ENCODE measurements at regions not wholly inside any gene's neighbourhood (a gene's known extent, or its start where the extent isn't known, plus 50 kb on each side); places are given as distances from the start of the nearest gene placed in this dataset.

DNA sequence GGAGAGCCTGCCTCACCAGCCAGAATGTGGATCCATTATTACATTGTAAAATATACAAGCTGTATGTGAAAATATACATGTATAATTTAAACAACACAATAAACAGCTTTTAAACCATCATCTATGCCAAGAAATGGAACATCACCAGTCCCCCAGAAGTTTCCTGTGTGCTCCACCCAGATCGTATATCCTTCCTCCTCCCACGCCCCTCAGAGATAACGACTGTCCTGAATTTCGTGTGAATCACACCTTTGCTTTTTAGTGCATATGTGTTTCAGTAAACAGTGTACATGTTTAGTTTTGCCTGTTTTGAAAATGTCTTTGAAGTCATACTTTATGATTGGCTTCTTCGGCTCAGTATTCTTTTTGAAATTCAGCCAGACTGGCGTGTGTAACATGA lies 134.6 kb upstream of the MYO10 start:
- intact Hi-C loops (cut with DNase I) = loop anchor here in 1 of 10 donors (10.0 kb wide), 1 partner anchor 136 kb away; the partner anchor contains the start of gene MYO10
- DNase-seq (no peak), ATAC-seq (peak in 3 of 8 donors; percentile 30 to 67 (median 60))
- H3K27me3 ChIP-seq = no peaks in the 10 kb centered on the region
- H3K27ac ChIP-seq = peak overlapping the region in 2 of 10 donors; percentile 16 to 37
- peaks cover 0 to 30% (median 16%) of the 10 kb centered on the region in 9 donors for H3K4me1 ChIP-seq
- H3K4me3 ChIP-seq = no peak overlapping the region
- TF ChIP-seq, protein P1, sequence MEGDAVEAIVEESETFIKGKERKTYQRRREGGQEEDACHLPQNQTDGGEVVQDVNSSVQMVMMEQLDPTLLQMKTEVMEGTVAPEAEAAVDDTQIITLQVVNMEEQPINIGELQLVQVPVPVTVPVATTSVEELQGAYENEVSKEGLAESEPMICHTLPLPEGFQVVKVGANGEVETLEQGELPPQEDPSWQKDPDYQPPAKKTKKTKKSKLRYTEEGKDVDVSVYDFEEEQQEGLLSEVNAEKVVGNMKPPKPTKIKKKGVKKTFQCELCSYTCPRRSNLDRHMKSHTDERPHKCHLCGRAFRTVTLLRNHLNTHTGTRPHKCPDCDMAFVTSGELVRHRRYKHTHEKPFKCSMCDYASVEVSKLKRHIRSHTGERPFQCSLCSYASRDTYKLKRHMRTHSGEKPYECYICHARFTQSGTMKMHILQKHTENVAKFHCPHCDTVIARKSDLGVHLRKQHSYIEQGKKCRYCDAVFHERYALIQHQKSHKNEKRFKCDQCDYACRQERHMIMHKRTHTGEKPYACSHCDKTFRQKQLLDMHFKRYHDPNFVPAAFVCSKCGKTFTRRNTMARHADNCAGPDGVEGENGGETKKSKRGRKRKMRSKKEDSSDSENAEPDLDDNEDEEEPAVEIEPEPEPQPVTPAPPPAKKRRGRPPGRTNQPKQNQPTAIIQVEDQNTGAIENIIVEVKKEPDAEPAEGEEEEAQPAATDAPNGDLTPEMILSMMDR (IDR thresholded peaks at IDR 0.05) = no peak
- H3K36me3 ChIP-seq = no peaks in the 10 kb centered on the region
- no peaks in the 10 kb centered on the region for H3K9me3 ChIP-seq
- WGBS, 2 donors = 57 to 64% methylated on average over 6 of the region's 6 CpGs

DNA sequence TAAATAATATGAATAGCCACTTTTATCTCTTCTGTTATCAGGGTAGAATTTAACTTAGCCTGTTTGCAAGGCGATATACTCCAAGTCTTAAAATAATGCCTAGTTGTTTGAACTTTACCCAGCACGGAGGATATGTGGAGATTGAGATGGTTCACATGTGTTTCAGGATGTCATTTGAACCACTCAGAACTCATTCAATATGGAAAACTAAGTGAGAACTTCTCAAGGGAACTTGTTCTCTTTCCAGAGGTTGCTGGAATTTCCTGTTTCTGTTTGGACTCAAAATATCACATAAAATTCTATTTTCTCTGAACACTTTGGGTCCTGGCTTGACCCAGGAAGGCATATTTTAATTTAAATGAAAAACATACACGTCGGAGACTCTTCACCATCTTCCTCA lies 139.1 kb upstream of the MYO10 start:
- whole genome bisulfite sequencing, 2 donors = 39 to 46% methylated on average over 4 of the region's 4 CpGs
- no peak overlapping the region for H3K27ac ChIP-seq

DNA sequence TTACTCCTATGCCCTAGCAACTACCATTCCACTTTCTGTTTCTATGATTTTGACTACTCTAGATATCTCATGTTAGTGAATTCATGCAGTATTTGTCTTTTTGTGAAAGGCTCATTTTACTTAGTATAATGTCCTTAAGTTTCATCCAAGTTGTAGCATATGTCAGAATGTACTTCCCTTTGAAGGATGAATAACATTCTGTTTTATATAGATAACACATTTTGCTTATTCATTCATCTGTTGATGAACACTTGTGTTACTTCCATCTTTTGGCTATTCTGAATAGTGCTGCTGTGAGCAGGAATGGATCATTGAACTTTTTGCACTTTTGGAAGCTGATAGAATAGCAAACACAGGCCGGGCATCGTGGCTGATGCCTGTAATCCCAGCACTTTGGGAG lies 140.2 kb upstream of the MYO10 start:
- H3K36me3 ChIP-seq = no peaks in the 10 kb centered on the region
- intact Hi-C loops (cut with DNase I) = loop anchor here in 2 of 10 donors (5.0 to 10.0 kb wide), 3 partner anchors 56 to 141 kb away; partner anchors contain the start of gene MYO10 (in 2 of the 2)
- H3K27ac ChIP-seq = no peak overlapping the region
- no peak for DNase-seq
- TF ChIP-seq, protein P1 (IDR thresholded peaks at IDR 0.05) = no peak
- ATAC-seq = no peak
- H3K9me3 ChIP-seq = no peaks in the 10 kb centered on the region
- no peak overlapping the region for H3K4me3 ChIP-seq
- 92 to 93% methylated on average over 2 of the region's 2 CpGs for WGBS, 2 donors
- H3K27me3 ChIP-seq = no peaks in the 10 kb centered on the region
- peaks cover 0 to 46% (median 11%) of the 10 kb centered on the region in 9 donors for H3K4me1 ChIP-seq

More for the DNA sequence above, 139.1 kb upstream of the MYO10 start:
- intact Hi-C loops (cut with DNase I) = loop anchor here in 2 of 10 donors (5.0 to 10.0 kb wide), 3 partner anchors 57 to 140 kb away; partner anchors contain the start of gene MYO10 (in 2 of the 2)
- Histone ChIP-seq H3K9me3 (no peaks in the 10 kb centered on the region), H3K4me3 (no peak overlapping the region), H3K36me3 (no peaks in the 10 kb centered on the region), H3K27me3 (no peaks in the 10 kb centered on the region), H3K4me1 (peaks cover 0 to 49% (median 14%) of the 10 kb centered on the region in 9 donors)
- TF ChIP-seq, protein P1 (IDR thresholded peaks at IDR 0.05) = no peak
- DNase-seq (no peak), ATAC-seq (no peak)

DNA sequence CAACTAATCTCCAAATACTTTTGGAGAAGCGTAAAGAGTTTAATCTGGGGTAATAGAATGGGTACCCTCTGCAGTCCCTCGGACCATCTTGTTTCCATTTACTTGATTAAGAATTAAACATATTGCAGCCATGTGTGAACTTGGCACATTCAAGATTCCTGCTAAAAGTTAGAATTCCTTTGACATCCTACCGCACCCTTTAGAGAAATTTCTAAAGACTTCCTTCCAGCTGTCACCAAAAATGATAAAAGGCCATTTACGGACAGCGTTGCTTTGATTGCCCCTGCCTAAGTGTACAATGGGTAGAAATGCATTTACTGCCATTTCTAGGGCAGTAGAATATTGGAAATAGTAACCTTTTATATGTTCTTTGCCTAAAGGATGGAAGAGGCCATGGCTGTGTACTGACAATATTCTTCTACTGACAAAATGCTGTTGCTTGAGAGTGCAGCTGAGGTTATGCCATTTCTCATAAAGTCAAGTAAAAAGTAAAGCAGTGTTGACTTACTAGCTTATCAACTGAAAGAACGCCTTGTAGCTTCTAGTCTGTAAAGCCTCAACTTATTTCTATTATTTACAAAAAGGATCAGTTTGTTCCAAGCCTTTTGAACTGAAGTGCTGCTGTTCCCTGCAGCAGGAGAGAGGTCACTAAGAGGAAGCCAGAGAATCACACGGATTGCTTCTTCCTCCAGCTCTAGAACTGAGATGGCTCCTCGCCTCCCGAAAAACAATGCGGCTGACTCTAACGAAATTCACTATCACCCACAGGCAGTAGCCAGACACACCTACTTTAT lies 139.8 kb upstream of the BASP1 start:
- H3K4me3 ChIP-seq = no peak overlapping the region
- no peaks in the 10 kb centered on the region for H3K9me3 ChIP-seq
- intact Hi-C loops (cut with DNase I) = loop anchor here in 2 of 10 donors (5.0 to 10.0 kb wide), 3 partner anchors 55 to 143 kb away; partner anchors contain the start of gene MYO10 (in 2 of the 2)

More for the DNA sequence above, 139.8 kb upstream of the BASP1 start:
- 49 to 61% methylated on average over 11 of the region's 11 CpGs for WGBS, 2 donors
- TF ChIP-seq, protein P1 (IDR thresholded peaks at IDR 0.05) = no peak
- DNase-seq (no peak), ATAC-seq (peak in 2 of 8 donors; percentile 27 to 73)
- H3K27ac ChIP-seq = peak overlapping the region in 7 of 10 donors; percentile 0 to 72 (median 40)
- peaks cover 0 to 46% (median 11%) of the 10 kb centered on the region in 9 donors for H3K4me1 ChIP-seq
- H3K36me3 ChIP-seq = no peaks in the 10 kb centered on the region
- no peaks in the 10 kb centered on the region for H3K27me3 ChIP-seq

Data from heart right ventricle (tissue), 16 donors.